CD4-positive, alpha-beta T cell treated with Interleukin-6 for 4 hours (primary cell): ENCODE measurements at regions not wholly inside any gene's neighbourhood (a gene's known extent, or its start where the extent isn't known, plus 50 kb on each side); places are given as distances from the start of the nearest gene placed in this dataset.

Experiments used
- DNase-seq: peaks from one replicate; pipeline ENCODE4 v3.0.0-alpha.2; 2020; ENCODE audit warnings: mixed read lengths

GRCh38 chr10:33066558-33067236 lies 108.7 kb upstream of the ITGB1 start:
- DNase-seq, result no peak

- DNase-seq, result no peak
These were observed 107.1 kb upstream of the ITGB1 start for GRCh38 chr10:33065111-33065510.

GRCh38 chr10:33064706-33065105 lies 106.7 kb upstream of the ITGB1 start:
- no peak for DNase-seq

- DNase-seq, result no peak
These were observed 99.6 kb upstream of the ITGB1 start for GRCh38 chr10:33057620-33058019.

- DNase-seq, result no peak
These were observed 99.0 kb upstream of the ITGB1 start for GRCh38 chr10:33056828-33057596.

- no peak for DNase-seq
These were observed 97.6 kb upstream of the ITGB1 start for GRCh38 chr10:33055625-33056024.

- no peak for DNase-seq
These were observed 95.1 kb upstream of the ITGB1 start for GRCh38 chr10:33052915-33053810.

GRCh38 chr10:33052263-33052875 lies 94.3 kb upstream of the ITGB1 start:
- DNase-seq, result no peak

- peak; percentile 28 for DNase-seq
These were observed 92.2 kb upstream of the ITGB1 start for GRCh38 chr10:33049963-33050920.

GRCh38 chr10:33048223-33048622 lies 90.2 kb upstream of the ITGB1 start:
- DNase-seq, result no peak

GRCh38 chr10:33047655-33048054 lies 89.6 kb upstream of the ITGB1 start:
- DNase-seq, result no peak

GRCh38 chr10:33046792-33047191 lies 88.8 kb upstream of the ITGB1 start:
- DNase-seq, result no peak

- DNase-seq, result no peak
These were observed 87.4 kb upstream of the ITGB1 start for GRCh38 chr10:33045421-33045820.

GRCh38 chr10:33042565-33042964 lies 84.5 kb upstream of the ITGB1 start:
- no peak for DNase-seq

GRCh38 chr10:33041783-33042437 lies 83.9 kb upstream of the ITGB1 start:
- DNase-seq, result no peak

GRCh38 chr10:33040436-33040835 lies 82.4 kb upstream of the ITGB1 start:
- DNase-seq, result no peak

- no peak for DNase-seq
These were observed 81.2 kb upstream of the ITGB1 start for GRCh38 chr10:33039181-33039580.

GRCh38 chr10:33038672-33039071 lies 80.6 kb upstream of the ITGB1 start:
- no peak for DNase-seq

GRCh38 chr10:33037726-33038125 lies 79.7 kb upstream of the ITGB1 start:
- DNase-seq, result no peak

GRCh38 chr10:33036670-33037069 lies 78.6 kb upstream of the ITGB1 start:
- DNase-seq, result no peak

GRCh38 chr10:33035411-33035810 lies 77.4 kb upstream of the ITGB1 start:
- no peak for DNase-seq
